ENCODE measurements at regions not wholly inside any gene's neighbourhood (a gene's known extent, or its start where the extent isn't known, plus 50 kb on each side); places are given as distances from the start of the nearest gene placed in this dataset.
A peak's percentile ranks its signal among the peaks of the same experiment; 100 is the strongest.

GRCh38 chr15:79539401-79539800 lies 107.3 kb downstream of the MINAR1 start:
- Mint-ChIP-seq H3K27me3 (ENCODE audit: low read depth) (no peaks in the 10 kb centered on the region), H3K9me3 (no peaks in the 10 kb centered on the region), H3K36me3 (no peaks in the 10 kb centered on the region), H3K4me3 (no peak overlapping the region), H3K4me1 (no peaks in the 10 kb centered on the region), H3K27ac (no peak overlapping the region)
- no peak for ATAC-seq
- ChIA-PET CTCF (no interaction called here), POLR2A (no interaction called here)
- TF ChIP-seq NR3C1 (CRISPR knock-in tag; conservative IDR thresholded peaks at IDR 0.05; ENCODE audit: low read depth): no peak
- no peak for TF ChIP-seq MYBL2 (CRISPR knock-in tag; IDR thresholded peaks at IDR 0.05)
- TF ChIP-seq NR1H2 (CRISPR knock-in tag; IDR thresholded peaks at IDR 0.05): no peak
- TF ChIP-seq MXD4 (CRISPR knock-in tag; IDR thresholded peaks at IDR 0.05; ENCODE audit: borderline replicate concordance): no peak
- no peak for TF ChIP-seq EMX1 (CRISPR knock-in tag; IDR thresholded peaks at IDR 0.05)
- no peak for TF ChIP-seq FOXP4 (CRISPR knock-in tag; IDR thresholded peaks at IDR 0.05)
- no peak for TF ChIP-seq JUN (CRISPR knock-in tag; IDR thresholded peaks at IDR 0.05)
- no peak for TF ChIP-seq IRF1 (CRISPR knock-in tag; IDR thresholded peaks at IDR 0.05)
- no peak for DNase-seq (ENCODE audit: low spot score)

GRCh38 chr15:79540551-79540950 lies 108.4 kb downstream of the MINAR1 start:
- peak; percentile 46 for ATAC-seq
- H3K4me1 Mint-ChIP-seq: 0 out of 2 replicates have a peak, but pooled peaks cover 4% of the 10 kb centered on the region
- no peaks in the 10 kb centered on the region for H3K36me3 Mint-ChIP-seq
- H3K27ac Mint-ChIP-seq: no peak overlapping the region
- DNase-seq (ENCODE audit: low spot score): no peak
- ChIA-PET POLR2A (no interaction called here), CTCF (interaction anchor here (1.6 kb wide), 1 partner anchor 55 kb away, joined by 5 read pairs; no protein-coding TSS in a partner anchor)
- no peaks in the 10 kb centered on the region for H3K27me3 Mint-ChIP-seq (ENCODE audit: low read depth)
- no peak overlapping the region for H3K4me3 Mint-ChIP-seq
- no peaks in the 10 kb centered on the region for H3K9me3 Mint-ChIP-seq
- TF ChIP-seq PREB (CRISPR knock-in tag; IDR thresholded peaks at IDR 0.05; ENCODE audit: borderline replicate concordance) (no peak), GTF2I (CRISPR knock-in tag; conservative IDR thresholded peaks at IDR 0.05) (no peak), USF1 (CRISPR knock-in tag; IDR thresholded peaks at IDR 0.05) (no peak), ATF2 (CRISPR knock-in tag; IDR thresholded peaks at IDR 0.05; ENCODE audit: borderline replicate concordance, low read depth) (no peak), ZNF425 (CRISPR knock-in tag; conservative IDR thresholded peaks at IDR 0.05) (no peak), STAT6 (CRISPR knock-in tag; conservative IDR thresholded peaks at IDR 0.05; ENCODE audit: low read depth) (no peak), NR3C1 (CRISPR knock-in tag; conservative IDR thresholded peaks at IDR 0.05; ENCODE audit: low read depth) (no peak), NFYB (CRISPR knock-in tag; conservative IDR thresholded peaks at IDR 0.05; ENCODE audit: low read depth) (no peak), ATF6 (CRISPR knock-in tag; IDR thresholded peaks at IDR 0.05) (no peak), MXD4 (CRISPR knock-in tag; IDR thresholded peaks at IDR 0.05; ENCODE audit: borderline replicate concordance) (no peak), ZBTB43 (CRISPR knock-in tag; IDR thresholded peaks at IDR 0.05) (no peak), ATF3 (CRISPR knock-in tag; conservative IDR thresholded peaks at IDR 0.05) (no peak), MYBL2 (CRISPR knock-in tag; IDR thresholded peaks at IDR 0.05) (no peak), EMX1 (CRISPR knock-in tag; IDR thresholded peaks at IDR 0.05) (no peak), GABPB1 (CRISPR knock-in tag; IDR thresholded peaks at IDR 0.05) (no peak), JUN (CRISPR knock-in tag; IDR thresholded peaks at IDR 0.05) (no peak)

All from WTC11 (cell line).